ENCODE measurements at regions not wholly inside any gene's neighbourhood (a gene's known extent, or its start where the extent isn't known, plus 50 kb on each side); places are given as distances from the start of the nearest gene placed in this dataset.

- no peak overlapping the region for H3K4me3 ChIP-seq (replicated peaks; ENCODE audit: low read depth, low read length)
- DNase-seq (ENCODE audit: extremely low read depth, insufficient read length), result no peak
- H3K36me3 ChIP-seq (ENCODE audit: control insufficient read depth, insufficient read depth, low read length), result no peaks in the 10 kb centered on the region
- H3K27me3 ChIP-seq (replicated peaks; ENCODE audit: control insufficient read depth, insufficient read depth, low read length), result no peaks in the 10 kb centered on the region
- no peak for TF ChIP-seq CTCF (IDR thresholded peaks at IDR 0.05; ENCODE audit: insufficient read depth, low read length, poor library complexity, severe bottlenecking)
These were observed 1392.3 kb upstream of the CDH9 start for GRCh38 chr5:28430565-28431178.

GRCh38 chr5:28421141-28421540 lies 1382.8 kb upstream of the CDH9 start:
- H3K36me3 ChIP-seq (ENCODE audit: control insufficient read depth, insufficient read depth, low read length), result no peaks in the 10 kb centered on the region
- no peaks in the 10 kb centered on the region for H3K27me3 ChIP-seq (replicated peaks; ENCODE audit: control insufficient read depth, insufficient read depth, low read length)
- no peak for TF ChIP-seq CTCF (IDR thresholded peaks at IDR 0.05; ENCODE audit: insufficient read depth, low read length, poor library complexity, severe bottlenecking)
- DNase-seq (ENCODE audit: extremely low read depth, insufficient read length), result no peak
- H3K4me3 ChIP-seq (replicated peaks; ENCODE audit: low read depth, low read length), result no peak overlapping the region

- DNase-seq (ENCODE audit: extremely low read depth, insufficient read length), result no peak
- no peak for TF ChIP-seq CTCF (IDR thresholded peaks at IDR 0.05; ENCODE audit: insufficient read depth, low read length, poor library complexity, severe bottlenecking)
- H3K36me3 ChIP-seq (ENCODE audit: control insufficient read depth, insufficient read depth, low read length), result no peaks in the 10 kb centered on the region
- no peaks in the 10 kb centered on the region for H3K27me3 ChIP-seq (replicated peaks; ENCODE audit: control insufficient read depth, insufficient read depth, low read length)
- no peak overlapping the region for H3K4me3 ChIP-seq (replicated peaks; ENCODE audit: low read depth, low read length)
These were observed 1377.5 kb upstream of the CDH9 start for GRCh38 chr5:28415791-28416443.

GRCh38 chr5:28414619-28415018 lies 1376.2 kb upstream of the CDH9 start:
- Histone ChIP-seq H3K36me3 (ENCODE audit: control insufficient read depth, insufficient read depth, low read length) (no peaks in the 10 kb centered on the region), H3K27me3 (replicated peaks; ENCODE audit: control insufficient read depth, insufficient read depth, low read length) (no peaks in the 10 kb centered on the region), H3K4me3 (replicated peaks; ENCODE audit: low read depth, low read length) (no peak overlapping the region)
- TF ChIP-seq CTCF (IDR thresholded peaks at IDR 0.05; ENCODE audit: insufficient read depth, low read length, poor library complexity, severe bottlenecking), result no peak
- DNase-seq (ENCODE audit: extremely low read depth, insufficient read length), result no peak

- H3K36me3 ChIP-seq (ENCODE audit: control insufficient read depth, insufficient read depth, low read length), result no peaks in the 10 kb centered on the region
- TF ChIP-seq CTCF (IDR thresholded peaks at IDR 0.05; ENCODE audit: insufficient read depth, low read length, poor library complexity, severe bottlenecking), result no peak
- no peak overlapping the region for H3K4me3 ChIP-seq (replicated peaks; ENCODE audit: low read depth, low read length)
- H3K27me3 ChIP-seq (replicated peaks; ENCODE audit: control insufficient read depth, insufficient read depth, low read length), result no peaks in the 10 kb centered on the region
- no peak for DNase-seq (ENCODE audit: extremely low read depth, insufficient read length)
These were observed 1370.3 kb upstream of the CDH9 start for GRCh38 chr5:28408651-28409050.

All from GM06990 (cell line).